Testis (tissue), 2 donors: ENCODE measurements at regions not wholly inside any gene's neighbourhood (a gene's known extent, or its start where the extent isn't known, plus 50 kb on each side); places are given as distances from the start of the nearest gene placed in this dataset.

ENCODE experiments used
- DNase-seq: peaks from one replicate; pipeline ENCODE4 v3.0.0-alpha.2; 2019
- H3K27ac ChIP-seq, 2 donors: fragments of 200-600 bp; sonication (generic); one replicate each; pipeline ENCODE4 v1.5.1; 2019
- H3K27me3 ChIP-seq: fragments of 200-600 bp; sonication (generic); one replicate; pipeline ENCODE4 v1.5.1; 2019
- H3K36me3 ChIP-seq: fragments of 200-600 bp; sonication (generic); one replicate; pipeline ENCODE4 v1.5.1; 2017; ENCODE audit warnings: low read depth; ENCODE audit errors: missing control alignments
- H3K4me1 ChIP-seq: fragments of 200-600 bp; sonication (generic); one replicate; pipeline ENCODE4 v1.5.1; 2019
- H3K4me3 ChIP-seq, 2 donors: fragments of 200-600 bp; sonication (generic); one replicate each; pipeline ENCODE4 v1.5.1; 2017 to 2019
- H3K9me3 ChIP-seq: fragments of 200-600 bp; sonication (generic); one replicate; pipeline ENCODE4 v1.5.1; 2017
- POLR2A ChIP-seq: fragments of 450-650 bp; IDR thresholded peaks from one replicate; pipeline ENCODE4 v1.6.1; 2017; ENCODE audit warnings: antibody characterized with exemption, mild to moderate bottlenecking, moderate library complexity
- WGBS, 2 donors: methylation state at CpG; one replicate each; pipeline ENCODE4 v1.1.5; 2018; 5-methylcytosine and 5-hydroxymethylcytosine counted together
- intact Hi-C: fragments of 100-400 bp; cut with DNase I; formaldehyde crosslinking; loops from one replicate; pipeline ENCODE4 v1.15.1; 2023; ENCODE audit warnings: low total_unique reads
- TF ChIP-seq, protein P1 (sequence below), 3 experiments: fragments of 450-650 bp in 2 of 3; fragments of 200-600 bp in 1 of 3; sonication (generic) in 1 of 3; IDR thresholded peaks; one replicate each; pipeline ENCODE4 v1.5.1; 2016 to 2019; ENCODE audit warnings: antibody characterized with exemption in 3 of 3, mild to moderate bottlenecking in 2 of 3, moderate library complexity in 1 of 3

- 46 to 47% methylated on average over 3 of the region's 3 CpGs for WGBS, 2 donors
- no peaks in the 10 kb centered on the region for H3K27me3 ChIP-seq
- no peak overlapping the region for H3K4me3 ChIP-seq
- intact Hi-C loops = no loop called here
- H3K27ac ChIP-seq = no peak overlapping the region
- no peaks in the 10 kb centered on the region for H3K4me1 ChIP-seq
- no peaks in the 10 kb centered on the region for H3K36me3 ChIP-seq
- no peak for TF ChIP-seq POLR2A
- TF ChIP-seq, protein P1, sequence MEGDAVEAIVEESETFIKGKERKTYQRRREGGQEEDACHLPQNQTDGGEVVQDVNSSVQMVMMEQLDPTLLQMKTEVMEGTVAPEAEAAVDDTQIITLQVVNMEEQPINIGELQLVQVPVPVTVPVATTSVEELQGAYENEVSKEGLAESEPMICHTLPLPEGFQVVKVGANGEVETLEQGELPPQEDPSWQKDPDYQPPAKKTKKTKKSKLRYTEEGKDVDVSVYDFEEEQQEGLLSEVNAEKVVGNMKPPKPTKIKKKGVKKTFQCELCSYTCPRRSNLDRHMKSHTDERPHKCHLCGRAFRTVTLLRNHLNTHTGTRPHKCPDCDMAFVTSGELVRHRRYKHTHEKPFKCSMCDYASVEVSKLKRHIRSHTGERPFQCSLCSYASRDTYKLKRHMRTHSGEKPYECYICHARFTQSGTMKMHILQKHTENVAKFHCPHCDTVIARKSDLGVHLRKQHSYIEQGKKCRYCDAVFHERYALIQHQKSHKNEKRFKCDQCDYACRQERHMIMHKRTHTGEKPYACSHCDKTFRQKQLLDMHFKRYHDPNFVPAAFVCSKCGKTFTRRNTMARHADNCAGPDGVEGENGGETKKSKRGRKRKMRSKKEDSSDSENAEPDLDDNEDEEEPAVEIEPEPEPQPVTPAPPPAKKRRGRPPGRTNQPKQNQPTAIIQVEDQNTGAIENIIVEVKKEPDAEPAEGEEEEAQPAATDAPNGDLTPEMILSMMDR (IDR thresholded peaks at IDR 0.05) = no peak
- no peak for DNase-seq
- no peaks in the 10 kb centered on the region for H3K9me3 ChIP-seq
These were observed 1616.2 kb upstream of the B3GALT2 start for GRCh38 chr1:194802572-194802971.

GRCh38 chr1:194795917-194796593 is 1609.6 kb upstream of the B3GALT2 start:
- no peak overlapping the region for H3K4me3 ChIP-seq
- no peak for DNase-seq
- intact Hi-C loops = no loop called here
- no peaks in the 10 kb centered on the region for H3K4me1 ChIP-seq
- H3K9me3 ChIP-seq = no peaks in the 10 kb centered on the region
- no peaks in the 10 kb centered on the region for H3K27me3 ChIP-seq
- no peak for TF ChIP-seq POLR2A
- TF ChIP-seq, protein P1 (IDR thresholded peaks at IDR 0.05) = no peak
- H3K36me3 ChIP-seq = no peaks in the 10 kb centered on the region
- H3K27ac ChIP-seq = no peak overlapping the region
- WGBS, 2 donors = 81 to 89% methylated on average over 4 of the region's 4 CpGs

DNA sequence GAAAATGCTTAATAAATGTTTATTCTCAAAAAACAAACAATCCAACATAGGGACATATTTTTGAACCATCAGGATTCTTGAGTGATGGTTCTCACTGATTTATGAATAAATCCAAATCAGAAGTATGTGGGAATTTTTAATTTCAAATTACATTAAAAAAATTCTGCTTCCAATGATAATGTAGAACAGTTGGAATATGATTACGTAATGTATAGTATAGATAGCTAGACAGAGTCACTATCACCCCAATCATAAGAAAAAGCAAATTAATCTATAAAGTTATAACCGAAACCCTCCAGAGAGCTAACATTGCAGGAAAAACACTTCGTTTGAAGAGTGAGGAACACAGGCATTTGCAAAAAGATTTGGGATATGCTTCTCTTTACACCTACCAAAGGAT is 1600.6 kb upstream of the B3GALT2 start:
- no peaks in the 10 kb centered on the region for H3K27me3 ChIP-seq
- H3K36me3 ChIP-seq = no peaks in the 10 kb centered on the region
- intact Hi-C loops = no loop called here
- WGBS, 2 donors = 89% methylated on average over 3 of the region's 3 CpGs
- H3K4me3 ChIP-seq = no peak overlapping the region
- no peak overlapping the region for H3K27ac ChIP-seq
- no peaks in the 10 kb centered on the region for H3K4me1 ChIP-seq
- H3K9me3 ChIP-seq = no peaks in the 10 kb centered on the region
- no peak for DNase-seq
- TF ChIP-seq POLR2A = no peak
- TF ChIP-seq, protein P1 (IDR thresholded peaks at IDR 0.05) = no peak

DNA sequence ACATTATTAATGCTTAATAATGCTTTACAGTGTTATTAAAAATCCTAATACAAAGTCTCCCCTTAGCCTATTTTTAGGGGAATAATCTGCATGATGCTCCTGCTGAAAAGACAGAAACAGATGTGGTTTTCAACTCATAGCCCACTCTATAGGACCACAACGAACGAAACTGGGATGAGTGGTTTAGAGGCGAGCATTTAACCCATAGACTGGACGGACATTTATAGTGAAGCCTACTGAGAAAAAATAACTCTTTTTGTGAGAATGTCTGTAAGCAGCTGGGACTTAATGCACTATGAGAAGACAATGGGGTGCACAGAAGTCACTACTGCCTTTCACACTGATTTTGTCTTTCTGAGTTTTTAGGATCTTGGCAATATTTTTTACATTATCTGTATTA is 1599.6 kb upstream of the B3GALT2 start:
- no peak for TF ChIP-seq POLR2A
- TF ChIP-seq, protein P1 (IDR thresholded peaks at IDR 0.05) = no peak
- H3K27ac ChIP-seq = no peak overlapping the region
- H3K4me1 ChIP-seq = no peaks in the 10 kb centered on the region
- DNase-seq = no peak
- 88 to 96% methylated on average over 4 of the region's 4 CpGs for WGBS, 2 donors
- no peaks in the 10 kb centered on the region for H3K27me3 ChIP-seq
- H3K4me3 ChIP-seq = no peak overlapping the region
- H3K36me3 ChIP-seq = no peaks in the 10 kb centered on the region
- intact Hi-C loops = no loop called here
- H3K9me3 ChIP-seq = no peaks in the 10 kb centered on the region

DNA sequence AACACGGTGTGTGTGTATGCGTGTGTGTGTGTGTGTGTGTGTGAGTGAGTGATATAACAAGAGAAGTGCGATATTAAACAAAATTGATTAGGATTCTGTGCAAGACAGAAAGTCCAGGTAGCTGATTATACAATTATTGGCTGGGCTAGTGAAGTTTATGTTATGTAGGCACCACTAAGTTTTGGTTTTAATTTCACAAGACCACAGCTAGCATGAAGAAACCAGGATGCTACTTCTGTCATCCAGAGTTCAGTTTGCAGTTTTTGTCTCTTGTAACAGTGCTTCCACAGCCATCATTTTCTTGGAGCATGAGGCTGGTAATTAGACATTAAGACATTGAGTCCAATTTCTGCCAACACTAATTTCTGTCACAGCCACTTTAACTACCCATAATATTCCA is 1590.2 kb upstream of the B3GALT2 start:
- Histone ChIP-seq H3K27me3 (no peaks in the 10 kb centered on the region), H3K27ac (no peak overlapping the region), H3K4me1 (no peaks in the 10 kb centered on the region), H3K36me3 (no peaks in the 10 kb centered on the region), H3K9me3 (no peaks in the 10 kb centered on the region), H3K4me3 (no peak overlapping the region)
- intact Hi-C loops = no loop called here
- WGBS, 2 donors = 78 to 87% methylated on average over 3 of the region's 3 CpGs
- no peak for TF ChIP-seq POLR2A
- TF ChIP-seq, protein P1 (IDR thresholded peaks at IDR 0.05) = no peak
- DNase-seq = no peak
